ENCODE measurements at regions not wholly inside any gene's neighbourhood (a gene's known extent, or its start where the extent isn't known, plus 50 kb on each side); places are given as distances from the start of the nearest gene placed in this dataset.
"Not testable (repeated sequence)": the region's sequence is repeated elsewhere in the genome, so short reads cannot be mapped to it uniquely, and the experiment has no call there.

GRCh38 chr2:8324901-8325300, 357.0 kb upstream of the ID2 start:
- H3K4me1 ChIP-seq (ENCODE audit: control insufficient read depth, insufficient read depth, low read length, poor library complexity, severe bottlenecking), result peaks cover 18% of the 10 kb centered on the region
- H3K27ac ChIP-seq (ENCODE audit: insufficient read depth, low read length, poor library complexity, severe bottlenecking), result no peak overlapping the region
- no peak overlapping the region for H3K4me3 ChIP-seq (ENCODE audit: insufficient read depth, low read depth, low read length, poor library complexity, severe bottlenecking)
- no peaks in the 10 kb centered on the region for H3K36me3 ChIP-seq (ENCODE audit: control insufficient read depth, insufficient read depth, low read length)
- no peaks in the 10 kb centered on the region for H3K9me3 ChIP-seq (ENCODE audit: control insufficient read depth, low read length)
- no peaks in the 10 kb centered on the region for H3K27me3 ChIP-seq (replicated peaks; ENCODE audit: control insufficient read depth, insufficient read depth, low read length, poor library complexity, severe bottlenecking)
- DNase-seq, result no peak

DNA sequence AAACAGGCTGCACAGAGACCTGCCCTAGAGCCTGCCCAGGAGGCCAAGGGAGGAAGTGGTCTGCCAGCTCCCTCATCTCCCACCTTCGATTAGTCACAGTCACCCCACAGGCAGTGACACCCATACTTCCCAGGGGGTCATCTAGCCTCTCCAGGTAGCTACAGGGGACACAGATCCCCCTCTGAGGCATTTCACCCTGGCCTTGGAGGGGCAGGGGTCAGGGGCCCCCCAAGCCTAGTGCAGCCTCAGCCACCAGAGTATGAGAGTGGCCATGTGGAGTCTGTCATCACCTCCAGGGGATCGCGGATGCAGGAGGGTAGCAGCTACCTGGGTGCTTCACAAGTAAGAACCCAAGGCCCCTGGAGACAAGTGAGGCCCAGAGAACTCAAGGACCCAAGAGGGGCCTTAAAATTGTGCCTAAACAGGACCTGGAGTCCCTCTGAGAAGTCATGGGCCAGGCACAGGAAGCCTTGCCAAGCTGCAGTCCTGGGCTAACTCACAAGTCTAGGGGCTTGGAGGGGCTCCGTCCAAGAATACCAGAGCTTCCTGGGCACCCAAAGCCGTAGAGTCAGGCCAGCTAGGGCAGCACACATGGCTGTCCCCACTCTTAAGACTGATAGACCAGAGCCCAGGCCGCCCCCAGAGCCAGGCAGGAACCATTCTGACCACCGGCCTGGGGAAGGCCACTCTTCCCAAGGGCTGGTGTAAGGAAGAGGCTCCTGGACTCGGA, 354.3 kb upstream of the ID2 start:
- no peak for DNase-seq
- Histone ChIP-seq H3K9me3 (ENCODE audit: control insufficient read depth, low read length) (no peaks in the 10 kb centered on the region), H3K27ac (ENCODE audit: insufficient read depth, low read length, poor library complexity, severe bottlenecking) (no peak overlapping the region), H3K4me1 (ENCODE audit: control insufficient read depth, insufficient read depth, low read length, poor library complexity, severe bottlenecking) (peaks cover 21% of the 10 kb centered on the region), H3K27me3 (replicated peaks; ENCODE audit: control insufficient read depth, insufficient read depth, low read length, poor library complexity, severe bottlenecking) (no peaks in the 10 kb centered on the region), H3K4me3 (ENCODE audit: insufficient read depth, low read depth, low read length, poor library complexity, severe bottlenecking) (no peak overlapping the region), H3K36me3 (ENCODE audit: control insufficient read depth, insufficient read depth, low read length) (no peaks in the 10 kb centered on the region)

DNA sequence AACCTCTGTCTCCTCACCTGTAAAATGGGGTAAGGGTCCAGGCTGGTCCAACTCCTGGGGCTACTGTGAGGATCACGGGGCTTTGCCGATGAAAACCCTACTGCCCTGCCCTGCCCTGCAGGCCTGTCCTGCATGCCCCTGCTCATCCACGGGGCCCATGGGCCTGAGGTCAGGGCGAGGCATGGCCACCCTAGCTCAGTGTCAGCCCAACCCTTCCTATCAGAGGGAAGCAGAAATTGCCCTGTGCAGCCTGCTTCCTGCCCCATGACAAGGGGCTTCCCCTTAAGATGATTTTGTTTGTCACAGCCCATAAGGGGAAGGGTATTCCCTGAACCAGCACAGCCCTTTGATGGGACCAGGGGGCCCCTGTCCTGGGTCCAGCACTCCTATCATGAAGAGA, 353.6 kb upstream of the ID2 start:
- Histone ChIP-seq H3K4me1 (ENCODE audit: control insufficient read depth, insufficient read depth, low read length, poor library complexity, severe bottlenecking) (peaks cover 21% of the 10 kb centered on the region), H3K36me3 (ENCODE audit: control insufficient read depth, insufficient read depth, low read length) (no peaks in the 10 kb centered on the region), H3K27me3 (replicated peaks; ENCODE audit: control insufficient read depth, insufficient read depth, low read length, poor library complexity, severe bottlenecking) (no peaks in the 10 kb centered on the region), H3K9me3 (ENCODE audit: control insufficient read depth, low read length) (no peaks in the 10 kb centered on the region), H3K27ac (ENCODE audit: insufficient read depth, low read length, poor library complexity, severe bottlenecking) (no peak overlapping the region), H3K4me3 (ENCODE audit: insufficient read depth, low read depth, low read length, poor library complexity, severe bottlenecking) (no peak overlapping the region)
- DNase-seq, result no peak

GRCh38 chr2:8329660-8330622, 351.9 kb upstream of the ID2 start:
- Histone ChIP-seq H3K27me3 (replicated peaks; ENCODE audit: control insufficient read depth, insufficient read depth, low read length, poor library complexity, severe bottlenecking) (no peaks in the 10 kb centered on the region), H3K9me3 (ENCODE audit: control insufficient read depth, low read length) (no peaks in the 10 kb centered on the region), H3K4me3 (ENCODE audit: insufficient read depth, low read depth, low read length, poor library complexity, severe bottlenecking) (no peak overlapping the region), H3K27ac (ENCODE audit: insufficient read depth, low read length, poor library complexity, severe bottlenecking) (peak overlapping the region; percentile 28), H3K36me3 (ENCODE audit: control insufficient read depth, insufficient read depth, low read length) (no peaks in the 10 kb centered on the region), H3K4me1 (ENCODE audit: control insufficient read depth, insufficient read depth, low read length, poor library complexity, severe bottlenecking) (peaks cover 21% of the 10 kb centered on the region)
- no peak for DNase-seq

- Histone ChIP-seq H3K4me3 (ENCODE audit: insufficient read depth, low read depth, low read length, poor library complexity, severe bottlenecking) (no peak overlapping the region), H3K27me3 (replicated peaks; ENCODE audit: control insufficient read depth, insufficient read depth, low read length, poor library complexity, severe bottlenecking) (no peaks in the 10 kb centered on the region), H3K4me1 (ENCODE audit: control insufficient read depth, insufficient read depth, low read length, poor library complexity, severe bottlenecking) (peaks cover 21% of the 10 kb centered on the region), H3K27ac (ENCODE audit: insufficient read depth, low read length, poor library complexity, severe bottlenecking) (no peak overlapping the region), H3K36me3 (ENCODE audit: control insufficient read depth, insufficient read depth, low read length) (no peaks in the 10 kb centered on the region), H3K9me3 (ENCODE audit: control insufficient read depth, low read length) (no peaks in the 10 kb centered on the region)
- DNase-seq, result no peak
These were observed 350.8 kb upstream of the ID2 start for GRCh38 chr2:8331068-8331467.

DNA sequence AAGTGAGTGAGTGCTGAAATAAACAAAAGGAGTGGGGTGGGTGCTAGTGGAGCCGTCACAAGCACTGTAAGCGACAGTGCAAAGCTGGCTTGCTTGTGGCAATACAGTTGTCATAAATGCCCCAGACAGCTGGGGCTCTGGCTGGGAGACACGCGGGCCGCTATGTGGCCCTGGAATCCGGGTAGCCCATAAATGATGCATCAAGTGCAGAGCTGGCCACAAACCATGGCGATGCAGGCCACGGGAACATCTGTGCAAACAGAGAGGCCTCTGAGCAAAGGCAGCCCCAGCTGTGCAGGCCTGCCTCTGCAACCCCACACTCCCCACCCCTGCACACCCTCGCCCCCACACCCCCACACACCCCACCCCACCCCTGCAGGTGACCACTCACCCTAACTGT, 349.2 kb upstream of the ID2 start:
- no peak for DNase-seq
- no peaks in the 10 kb centered on the region for H3K36me3 ChIP-seq (ENCODE audit: control insufficient read depth, insufficient read depth, low read length)
- H3K4me1 ChIP-seq (ENCODE audit: control insufficient read depth, insufficient read depth, low read length, poor library complexity, severe bottlenecking), result peaks cover 23% of the 10 kb centered on the region
- no peaks in the 10 kb centered on the region for H3K9me3 ChIP-seq (ENCODE audit: control insufficient read depth, low read length)
- no peak overlapping the region for H3K27ac ChIP-seq (ENCODE audit: insufficient read depth, low read length, poor library complexity, severe bottlenecking)
- no peak overlapping the region for H3K4me3 ChIP-seq (ENCODE audit: insufficient read depth, low read depth, low read length, poor library complexity, severe bottlenecking)
- no peaks in the 10 kb centered on the region for H3K27me3 ChIP-seq (replicated peaks; ENCODE audit: control insufficient read depth, insufficient read depth, low read length, poor library complexity, severe bottlenecking)

DNA sequence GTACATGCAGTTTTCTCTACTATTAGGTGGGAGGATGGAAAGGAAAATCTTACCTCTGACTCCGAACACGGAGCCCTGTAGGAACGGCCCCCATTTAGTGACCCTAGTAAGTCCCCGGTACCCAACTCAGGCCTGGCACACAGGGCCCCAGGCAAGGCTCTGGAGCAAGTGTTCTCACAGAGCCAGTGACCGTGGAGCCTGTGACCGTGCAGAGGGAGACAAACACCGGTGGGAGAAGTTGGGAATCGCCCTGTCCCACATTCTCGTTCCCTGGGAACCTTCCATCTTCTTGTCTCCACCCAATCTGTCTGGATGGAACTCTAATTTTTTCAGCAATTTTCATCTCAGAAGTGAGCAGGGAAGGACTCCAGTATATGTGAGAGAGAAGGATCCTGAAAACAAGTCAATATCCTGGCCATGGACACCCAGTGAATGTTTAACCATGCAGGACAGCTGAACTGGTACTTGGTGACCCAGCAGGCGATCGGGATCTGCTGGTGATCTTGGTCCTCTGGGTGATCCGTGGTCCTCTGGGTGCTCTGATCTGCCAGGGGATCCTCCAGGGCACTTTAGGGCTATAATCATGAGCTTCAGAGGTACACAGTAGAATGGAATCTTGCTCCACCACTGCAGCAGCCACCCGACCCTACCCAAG, 348.6 kb upstream of the ID2 start:
- H3K4me3 ChIP-seq (ENCODE audit: insufficient read depth, low read depth, low read length, poor library complexity, severe bottlenecking), result no peak overlapping the region
- H3K27me3 ChIP-seq (replicated peaks; ENCODE audit: control insufficient read depth, insufficient read depth, low read length, poor library complexity, severe bottlenecking), result no peaks in the 10 kb centered on the region
- no peak for DNase-seq
- H3K27ac ChIP-seq (ENCODE audit: insufficient read depth, low read length, poor library complexity, severe bottlenecking), result no peak overlapping the region
- H3K4me1 ChIP-seq (ENCODE audit: control insufficient read depth, insufficient read depth, low read length, poor library complexity, severe bottlenecking), result peaks cover 26% of the 10 kb centered on the region
- no peaks in the 10 kb centered on the region for H3K36me3 ChIP-seq (ENCODE audit: control insufficient read depth, insufficient read depth, low read length)
- H3K9me3 ChIP-seq (ENCODE audit: control insufficient read depth, low read length), result no peaks in the 10 kb centered on the region

- not testable (repeated sequence) for DNase-seq; H3K27me3 ChIP-seq (replicated peaks; ENCODE audit: control insufficient read depth, insufficient read depth, low read length, poor library complexity, severe bottlenecking)
These were observed 348.0 kb upstream of the ID2 start for GRCh38 chr2:8333832-8334187.

GRCh38 chr2:8334866-8335325, 347.0 kb upstream of the ID2 start:
- DNase-seq, result no peak
- Histone ChIP-seq H3K27me3 (replicated peaks; ENCODE audit: control insufficient read depth, insufficient read depth, low read length, poor library complexity, severe bottlenecking) (no peaks in the 10 kb centered on the region), H3K4me3 (ENCODE audit: insufficient read depth, low read depth, low read length, poor library complexity, severe bottlenecking) (no peak overlapping the region), H3K27ac (ENCODE audit: insufficient read depth, low read length, poor library complexity, severe bottlenecking) (no peak overlapping the region), H3K4me1 (ENCODE audit: control insufficient read depth, insufficient read depth, low read length, poor library complexity, severe bottlenecking) (peaks cover 10% of the 10 kb centered on the region), H3K9me3 (ENCODE audit: control insufficient read depth, low read length) (no peaks in the 10 kb centered on the region), H3K36me3 (ENCODE audit: control insufficient read depth, insufficient read depth, low read length) (no peaks in the 10 kb centered on the region)

More at GRCh38 chr2:8333832-8334187, 348.0 kb upstream of the ID2 start:
- H3K9me3 ChIP-seq (ENCODE audit: control insufficient read depth, low read length); H3K4me3 ChIP-seq (ENCODE audit: insufficient read depth, low read depth, low read length, poor library complexity, severe bottlenecking); H3K27ac ChIP-seq (ENCODE audit: insufficient read depth, low read length, poor library complexity, severe bottlenecking); H3K36me3 ChIP-seq (ENCODE audit: control insufficient read depth, insufficient read depth, low read length): not testable (repeated sequence)
- peaks cover 21% of the 10 kb centered on the region for H3K4me1 ChIP-seq (ENCODE audit: control insufficient read depth, insufficient read depth, low read length, poor library complexity, severe bottlenecking)

Data from effector memory CD4-positive, alpha-beta T cell (primary cell).